Stimulated activated CD8-positive, alpha-beta memory T cell treated with anti-CD3 and anti-CD28 coated beads, Interleukin-4, amount 100 ng/mL, for 48 hours (primary cell): ENCODE measurements at regions not wholly inside any gene's neighbourhood (a gene's known extent, or its start where the extent isn't known, plus 50 kb on each side); places are given as distances from the start of the nearest gene placed in this dataset.

Experiments used
- DNase-seq: peaks from one replicate; pipeline ENCODE4 v3.0.0-alpha.2; 2020

DNA sequence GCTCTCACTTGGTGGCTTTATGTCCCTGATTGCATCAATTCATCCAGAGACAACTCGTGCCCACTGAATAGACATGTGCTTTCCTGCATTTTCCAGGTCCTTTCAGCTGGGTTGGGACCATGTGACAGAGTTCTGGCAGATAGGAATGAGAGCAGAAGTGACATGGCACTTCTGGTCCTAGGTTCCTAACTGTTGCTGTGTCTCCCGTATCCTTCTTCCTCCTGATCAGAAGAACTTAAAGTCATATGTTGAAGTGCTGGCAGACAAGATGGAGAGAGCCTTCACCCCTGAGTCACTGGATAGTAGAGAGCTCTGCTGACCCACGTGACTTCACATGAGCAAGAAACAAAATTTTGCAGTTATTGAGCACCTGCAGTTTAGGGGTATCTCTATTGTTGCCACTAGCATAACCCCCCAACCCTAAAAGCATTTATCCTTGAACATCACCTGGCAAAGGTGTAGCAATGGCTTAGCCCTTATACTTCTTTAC lies 80.0 kb downstream of the NREP start:
- no peak for DNase-seq

DNA sequence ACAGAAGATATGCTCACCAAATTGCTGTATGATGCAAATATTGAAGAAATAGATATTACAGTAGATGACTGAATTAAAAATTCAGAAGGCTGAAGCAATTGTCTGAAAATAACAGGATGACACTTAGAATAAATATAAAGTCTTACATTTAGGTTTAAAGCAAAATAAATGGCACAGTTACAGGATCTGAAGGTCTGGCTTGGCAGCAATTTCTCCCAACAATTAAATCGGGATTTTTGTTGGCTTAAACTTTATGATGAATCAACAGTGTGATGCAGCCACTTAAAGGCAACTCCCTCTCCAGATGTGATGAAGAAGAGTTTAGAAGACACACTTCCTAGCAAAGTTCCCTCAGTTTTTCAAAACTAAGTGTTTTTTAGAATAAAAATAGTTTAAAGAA lies 80.5 kb downstream of the NREP start:
- no peak for DNase-seq

DNA sequence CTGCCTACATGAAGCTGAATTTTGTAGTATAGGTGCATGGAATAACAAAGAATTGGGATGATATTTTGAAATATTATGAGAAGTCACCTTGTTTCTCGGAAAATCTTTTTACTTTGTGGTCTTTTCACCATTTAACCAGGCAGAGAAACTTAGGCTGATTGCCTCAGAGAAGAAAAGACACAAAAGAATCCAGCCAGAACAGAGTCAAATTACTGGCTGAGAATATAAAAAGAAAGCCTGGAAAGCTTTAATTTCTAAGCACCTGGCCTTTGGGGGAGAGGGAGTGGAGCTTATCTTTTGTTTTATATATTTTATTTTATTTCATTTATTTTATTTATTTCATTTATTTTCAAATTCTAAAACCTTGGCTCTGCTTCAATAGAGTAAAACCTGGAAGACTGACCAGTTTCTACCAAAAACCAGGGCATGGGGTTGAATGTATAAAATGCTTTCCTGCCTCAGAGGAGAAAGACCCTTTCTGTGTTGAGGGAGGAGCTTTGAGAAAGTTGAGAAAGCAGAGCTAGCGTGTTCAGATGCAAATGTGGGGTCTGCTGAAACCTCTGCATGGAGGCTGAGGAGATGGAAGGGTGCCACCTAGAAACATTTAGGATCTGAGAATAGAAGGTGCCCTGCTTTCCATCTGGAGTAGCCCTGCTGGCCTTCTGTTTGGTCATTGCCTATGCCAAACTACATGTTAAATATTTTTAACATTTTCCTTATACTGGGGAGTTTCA lies 81.6 kb downstream of the NREP start:
- DNase-seq = no peak

DNA sequence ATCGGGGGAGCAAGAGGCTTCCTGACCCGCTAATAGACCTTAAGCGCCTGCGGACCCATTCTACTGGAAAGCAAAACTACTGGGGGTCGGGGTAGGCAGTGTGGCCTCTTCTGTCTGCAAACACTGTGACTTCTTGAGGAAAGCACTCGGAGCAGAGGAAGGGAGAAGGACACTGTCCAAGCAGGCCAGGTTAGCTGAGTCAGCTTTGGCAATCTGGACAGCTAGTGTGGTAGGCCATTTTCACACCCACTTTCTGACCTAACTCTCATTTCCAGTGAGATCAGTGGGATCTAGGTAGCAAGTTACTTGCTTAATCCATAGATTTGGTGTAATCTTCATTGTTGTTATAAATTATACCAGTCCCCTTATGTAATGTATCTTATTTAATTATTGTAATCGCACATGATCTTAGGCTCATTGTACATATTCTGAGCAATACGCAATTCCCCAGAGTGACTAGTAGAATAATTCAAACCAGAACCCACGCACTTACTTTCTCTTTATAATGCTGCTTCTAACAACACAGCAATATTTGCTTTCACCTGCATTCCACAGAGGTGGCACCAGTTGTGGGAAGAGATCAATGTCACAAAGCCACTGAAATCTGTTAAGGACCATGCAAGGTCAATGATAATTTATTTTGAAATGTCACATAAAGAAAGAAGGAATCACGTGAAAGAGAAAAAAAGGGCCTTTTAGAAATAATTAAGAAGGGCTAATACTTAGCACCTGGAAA lies 82.9 kb downstream of the NREP start:
- no peak for DNase-seq

DNA sequence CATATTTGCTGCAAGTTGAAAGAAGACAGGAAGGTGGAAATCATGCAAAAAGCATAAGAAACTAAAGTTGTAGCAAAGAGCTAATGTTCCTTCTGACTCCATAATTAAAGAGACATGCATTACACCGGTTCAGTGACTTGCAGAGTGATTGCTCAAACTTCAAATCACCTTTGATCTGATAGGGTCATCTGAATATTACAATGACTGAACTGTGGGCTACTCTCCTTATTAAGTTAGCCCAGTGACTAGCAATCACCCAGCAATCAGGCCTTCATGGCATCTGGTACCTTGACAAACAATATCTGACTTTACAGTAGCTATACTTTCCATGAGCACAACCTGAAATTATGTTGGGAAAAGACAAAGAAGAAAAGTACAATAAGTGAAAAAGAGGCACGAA lies 84.9 kb downstream of the NREP start:
- DNase-seq = no peak

DNA sequence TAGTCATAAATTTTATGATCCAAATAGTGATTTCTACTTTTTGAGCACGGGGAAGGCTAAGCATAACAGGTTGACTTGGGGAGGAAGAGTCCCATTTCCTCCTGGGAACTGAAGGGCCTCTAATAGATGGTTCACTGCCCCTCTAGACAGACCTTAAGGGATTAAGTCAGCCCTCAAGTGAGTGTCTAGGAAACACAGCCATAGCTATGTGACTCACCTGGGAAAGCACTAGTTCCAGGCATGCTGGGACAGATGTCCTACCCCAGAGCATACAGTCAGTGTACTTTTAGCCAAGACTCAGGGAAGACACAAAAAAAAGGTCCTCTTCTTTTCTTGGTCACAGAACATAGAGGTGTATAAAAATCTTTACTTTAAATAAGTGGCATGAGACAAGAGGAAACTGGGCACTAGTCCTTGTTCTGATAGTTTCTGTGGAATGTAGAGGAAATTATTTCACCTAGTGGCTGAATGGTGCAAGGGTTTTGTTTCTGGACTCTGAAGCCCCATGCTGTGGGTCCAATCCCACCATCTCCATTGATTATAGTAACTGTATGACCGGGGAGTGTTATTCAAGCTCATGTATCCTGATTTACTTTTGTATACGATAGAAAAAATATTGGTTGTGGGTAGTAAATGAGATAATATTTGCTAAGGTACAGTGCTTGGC lies 86.0 kb downstream of the NREP start:
- DNase-seq = no peak

DNA sequence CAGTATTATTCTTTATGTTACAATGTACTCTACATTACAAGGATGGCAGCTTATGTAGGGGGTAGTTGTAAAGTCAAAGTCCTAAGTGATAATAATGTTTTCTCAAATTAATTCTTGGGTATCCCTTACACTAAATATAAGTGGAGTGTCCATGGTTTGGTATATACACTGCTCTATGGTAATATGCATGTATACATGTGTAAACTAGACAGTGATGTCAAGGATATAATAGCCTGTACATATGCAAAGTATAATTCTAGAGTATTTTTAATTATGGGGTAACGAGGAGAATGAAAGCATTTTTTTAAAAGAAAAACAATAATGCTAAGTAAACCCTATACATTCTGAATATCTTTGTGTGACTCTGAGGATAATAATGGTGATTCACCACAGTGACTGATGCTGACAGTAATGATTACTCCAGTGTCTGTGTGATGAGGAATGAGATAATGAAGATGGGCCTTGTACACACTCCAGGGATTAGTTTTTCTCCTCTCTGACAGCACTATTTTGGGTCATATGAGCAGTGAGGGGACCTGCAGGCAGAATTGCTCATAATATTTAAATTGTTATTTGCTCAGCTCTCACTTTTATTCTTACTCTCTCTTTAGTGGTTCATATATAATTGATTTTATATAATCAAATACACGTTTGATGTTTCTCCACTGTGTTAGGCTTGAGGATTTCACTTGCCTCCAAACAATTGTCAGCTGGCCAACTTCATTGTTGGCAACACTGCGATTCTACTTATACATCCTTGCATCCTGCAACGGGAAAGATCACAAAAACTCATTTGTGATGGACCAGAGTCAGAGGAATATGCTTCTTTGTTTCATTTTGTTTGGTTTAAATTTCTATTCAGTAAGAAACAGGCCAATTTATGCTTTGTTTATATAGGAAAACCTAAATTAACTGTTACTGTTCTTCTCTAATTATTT lies 88.2 kb downstream of the NREP start:
- no peak for DNase-seq

DNA sequence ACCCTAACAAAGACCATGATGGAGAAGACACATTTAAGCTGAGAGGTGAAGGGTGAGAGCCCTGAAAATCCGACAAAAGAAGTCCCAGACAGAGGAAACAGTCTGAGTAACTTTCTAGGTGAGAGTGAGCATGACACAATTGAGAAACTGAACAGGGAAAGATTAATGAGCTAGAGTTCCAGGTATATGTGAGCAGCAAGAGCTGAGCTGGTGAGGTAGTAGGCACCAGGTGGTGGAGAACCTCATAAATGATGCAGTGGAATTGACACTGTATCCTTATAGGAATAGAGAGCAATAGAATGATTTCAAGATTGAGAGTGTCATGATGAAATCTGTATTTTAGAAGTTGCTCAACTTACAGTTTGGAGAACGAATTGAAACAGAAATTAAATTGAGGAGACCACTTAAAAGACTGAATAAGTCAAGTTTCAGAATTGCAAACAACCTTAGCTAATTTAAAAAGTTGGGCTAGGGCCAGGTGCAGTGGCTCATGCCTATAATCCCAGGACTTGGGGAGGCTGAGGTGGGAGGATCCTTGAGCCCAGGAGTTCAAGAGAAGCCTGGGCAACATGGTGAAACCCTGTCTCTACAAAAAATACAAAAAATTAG lies 89.8 kb downstream of the NREP start:
- DNase-seq = no peak

DNA sequence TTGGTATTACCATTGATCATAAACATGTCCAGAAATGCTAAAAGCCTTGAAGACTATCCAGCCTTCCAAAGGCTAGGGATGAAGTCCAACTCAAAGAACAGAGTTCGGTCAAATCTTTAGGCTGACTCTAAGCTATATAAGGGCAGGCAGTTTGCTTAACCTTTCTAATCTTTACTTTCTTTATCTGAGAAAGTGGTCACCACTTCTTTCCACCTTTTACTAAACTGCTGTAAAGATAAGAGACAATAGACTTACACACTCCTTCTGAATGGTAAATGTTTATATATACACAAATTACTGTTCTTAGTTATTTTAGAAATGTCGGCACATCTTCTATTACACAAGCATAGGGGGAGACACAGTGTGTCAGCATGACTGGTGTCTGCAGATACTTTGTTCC lies 100.4 kb downstream of the NREP start:
- DNase-seq = no peak

DNA sequence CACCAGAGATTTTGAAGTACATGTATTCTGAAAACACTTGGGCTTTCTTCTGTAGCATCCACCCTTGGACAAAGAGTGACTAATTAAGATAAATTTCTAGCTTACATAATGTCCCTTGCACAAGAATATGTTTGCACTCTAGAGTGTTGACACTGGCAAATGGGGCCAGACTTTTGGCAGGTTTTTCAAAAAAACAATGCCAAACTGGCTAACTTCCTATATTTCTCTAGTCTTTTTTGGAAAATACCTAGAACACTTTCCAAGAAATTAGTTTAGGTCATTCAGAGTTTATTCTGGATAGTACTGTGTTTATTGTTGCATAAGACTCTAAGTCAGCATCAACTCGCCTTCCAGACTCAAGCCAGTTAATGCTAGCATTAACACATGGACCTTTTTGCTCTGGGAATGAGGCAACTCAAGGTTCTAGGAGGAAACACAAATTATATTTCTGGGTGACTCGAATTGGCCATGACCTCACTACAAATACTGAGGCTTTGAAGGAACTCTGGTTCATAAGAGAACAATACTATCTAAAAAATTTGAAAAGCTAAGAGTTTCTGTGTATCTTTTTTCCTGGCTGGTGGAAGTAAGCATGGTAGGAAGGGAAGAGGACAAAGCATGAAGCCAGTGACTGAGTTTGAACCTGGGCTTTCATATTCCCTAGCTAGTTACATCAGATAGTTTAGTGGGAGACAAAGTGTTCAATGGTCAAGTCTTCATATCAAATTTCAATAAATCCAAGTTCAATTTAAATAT lies 101.6 kb downstream of the NREP start:
- DNase-seq = no peak

DNA sequence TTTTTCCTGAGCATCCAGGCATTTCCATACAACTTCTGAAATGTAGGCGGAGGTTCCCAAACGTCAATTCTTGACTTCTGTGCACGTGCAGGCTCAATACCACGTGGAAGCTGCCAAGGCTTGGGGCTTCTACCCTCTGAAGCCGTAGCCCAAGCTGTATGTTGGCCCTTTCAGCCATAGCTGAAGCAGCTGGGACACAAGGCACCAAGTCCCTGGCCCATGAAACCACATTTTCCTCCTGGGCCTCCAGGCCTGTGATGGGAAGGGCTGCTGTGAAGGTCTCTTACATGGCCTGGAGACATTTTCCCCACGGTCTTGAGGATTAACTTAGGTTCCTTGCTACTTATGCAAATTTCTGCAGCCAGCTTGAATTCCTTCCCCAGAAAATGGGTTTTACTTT lies 103.6 kb downstream of the NREP start:
- DNase-seq = no peak

DNA sequence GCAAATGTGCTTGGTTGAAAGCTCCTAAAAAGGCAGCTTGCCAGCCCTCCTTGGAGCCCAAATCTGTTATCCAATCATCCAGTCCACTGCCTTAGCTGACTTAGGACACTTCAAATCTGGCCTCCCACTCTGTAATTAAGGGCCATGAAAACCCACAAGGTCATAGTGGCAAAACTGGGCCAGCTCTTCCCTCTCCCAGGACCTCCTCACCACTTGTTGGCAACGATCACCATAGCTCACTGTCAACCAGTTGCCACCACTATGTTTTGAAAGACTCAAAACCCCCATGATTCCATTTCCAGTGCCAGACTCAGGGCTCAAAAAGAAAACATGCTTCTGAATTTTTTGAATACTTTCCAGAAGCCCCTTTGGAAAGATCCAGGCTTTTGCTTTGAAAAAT lies 107.5 kb downstream of the NREP start:
- DNase-seq = no peak

DNA sequence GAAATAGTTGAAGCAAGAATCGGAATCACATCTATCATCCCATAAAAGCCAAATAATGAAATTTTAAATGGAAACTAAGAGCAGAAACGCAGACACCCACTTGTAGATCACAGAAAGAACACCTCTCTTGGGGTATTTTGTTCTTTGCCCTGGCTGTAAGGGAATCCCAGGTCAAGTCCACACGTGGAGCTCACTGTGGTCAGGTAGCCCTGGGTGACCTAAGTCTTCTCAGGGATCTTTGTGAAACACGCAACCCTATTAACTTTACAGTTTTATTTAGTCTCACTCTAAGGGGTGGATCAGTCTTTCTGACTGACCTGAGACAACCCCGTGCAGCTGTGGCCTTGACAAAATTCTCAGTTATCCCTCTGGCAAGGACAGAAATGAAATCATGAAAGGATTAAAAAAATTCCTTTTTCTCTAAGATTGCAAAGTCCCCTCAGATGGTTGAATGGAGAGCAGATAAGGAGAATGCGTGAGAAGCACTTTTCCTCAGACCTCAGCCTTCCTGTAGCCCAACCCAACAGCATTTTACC lies 111.6 kb downstream of the NREP start:
- no peak for DNase-seq

DNA sequence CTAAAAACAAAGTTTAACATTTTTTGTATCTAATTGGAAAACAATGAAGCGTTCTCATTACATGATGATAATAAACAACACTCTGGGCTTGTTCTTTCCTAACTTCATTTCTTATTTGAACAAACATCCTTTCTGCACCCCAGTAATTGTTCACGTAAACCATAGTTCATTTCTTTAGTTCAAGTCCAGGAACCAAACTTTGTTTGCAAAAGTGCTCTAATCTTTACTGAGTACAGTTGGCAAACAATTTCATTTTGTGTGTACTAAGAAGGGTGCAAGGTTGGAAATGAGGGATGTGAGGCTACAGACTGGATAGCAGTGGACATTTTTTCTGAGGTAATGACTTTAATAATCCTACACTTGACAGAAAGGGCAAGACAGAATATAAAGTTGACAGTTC lies 113.5 kb downstream of the NREP start:
- DNase-seq = no peak

DNA sequence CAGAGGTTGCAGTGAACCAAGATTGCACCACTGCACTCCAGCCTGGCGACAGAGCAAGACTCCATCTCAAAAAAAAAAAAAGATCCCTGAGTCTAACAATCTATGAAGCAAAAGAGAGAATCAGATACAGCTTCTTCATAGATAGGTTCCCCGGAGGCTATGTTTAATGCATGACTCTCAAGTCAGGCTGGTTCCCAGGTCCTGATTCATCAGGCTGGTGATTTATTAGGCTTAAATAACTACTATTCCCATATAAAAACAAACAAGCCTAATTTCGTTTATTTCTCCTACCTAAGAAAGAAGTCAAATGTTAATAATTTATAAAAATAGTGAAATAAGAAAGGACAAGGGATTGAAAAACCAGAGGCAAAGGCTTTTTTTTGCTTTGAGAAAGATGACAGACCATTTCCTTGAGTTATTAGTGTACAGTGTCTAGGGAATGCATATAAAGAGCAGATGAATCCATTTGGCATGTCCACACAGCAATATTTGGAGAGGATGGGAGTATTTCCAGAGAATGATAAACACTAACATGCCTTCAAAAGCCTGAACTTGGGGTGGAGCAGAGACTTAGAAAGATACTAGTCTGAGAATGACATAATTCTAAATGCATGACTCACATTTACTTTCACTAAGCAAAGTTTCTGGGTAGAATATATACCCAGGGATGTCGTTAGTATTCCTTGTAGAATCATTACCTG lies 115.3 kb downstream of the NREP start:
- DNase-seq = no peak

DNA sequence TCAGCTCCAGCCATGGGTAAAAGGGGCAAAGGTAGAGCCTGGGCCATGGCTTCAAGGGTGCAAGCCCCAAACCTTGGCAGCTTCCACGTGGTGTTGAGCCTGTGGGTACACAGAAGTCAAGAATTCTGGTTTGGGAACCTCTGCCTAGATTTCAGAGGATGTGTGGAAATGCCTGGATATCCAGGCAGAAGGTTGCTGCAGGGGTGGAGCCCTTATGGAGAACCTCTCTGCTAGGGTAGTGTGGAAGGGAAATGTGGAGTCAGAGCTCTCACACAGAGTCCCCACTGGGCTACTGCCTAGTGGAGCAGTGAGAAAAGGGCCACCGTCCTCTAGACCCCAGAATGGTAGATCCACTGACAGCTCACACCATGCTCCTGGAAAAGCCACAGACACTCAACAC lies 117.1 kb downstream of the NREP start:
- no peak for DNase-seq

DNA sequence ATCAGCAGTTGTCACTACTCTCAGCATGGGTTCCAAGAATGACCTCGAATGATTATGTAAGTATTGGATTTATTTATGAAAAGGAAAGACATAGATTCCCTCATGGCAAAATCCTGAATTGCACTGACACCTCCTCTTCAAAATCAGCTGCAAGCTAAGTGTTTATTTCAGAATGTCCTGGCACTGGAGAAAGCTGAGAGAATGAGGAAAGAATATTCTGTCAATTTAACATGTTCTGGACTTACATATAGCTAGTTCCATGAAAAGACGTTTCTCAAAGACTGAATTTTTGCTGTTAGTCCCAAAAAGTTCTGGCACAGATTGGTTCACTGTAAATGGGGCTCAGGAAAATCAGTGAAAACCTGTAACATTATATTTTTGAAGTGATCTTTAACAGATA lies 120.3 kb downstream of the NREP start:
- no peak for DNase-seq

DNA sequence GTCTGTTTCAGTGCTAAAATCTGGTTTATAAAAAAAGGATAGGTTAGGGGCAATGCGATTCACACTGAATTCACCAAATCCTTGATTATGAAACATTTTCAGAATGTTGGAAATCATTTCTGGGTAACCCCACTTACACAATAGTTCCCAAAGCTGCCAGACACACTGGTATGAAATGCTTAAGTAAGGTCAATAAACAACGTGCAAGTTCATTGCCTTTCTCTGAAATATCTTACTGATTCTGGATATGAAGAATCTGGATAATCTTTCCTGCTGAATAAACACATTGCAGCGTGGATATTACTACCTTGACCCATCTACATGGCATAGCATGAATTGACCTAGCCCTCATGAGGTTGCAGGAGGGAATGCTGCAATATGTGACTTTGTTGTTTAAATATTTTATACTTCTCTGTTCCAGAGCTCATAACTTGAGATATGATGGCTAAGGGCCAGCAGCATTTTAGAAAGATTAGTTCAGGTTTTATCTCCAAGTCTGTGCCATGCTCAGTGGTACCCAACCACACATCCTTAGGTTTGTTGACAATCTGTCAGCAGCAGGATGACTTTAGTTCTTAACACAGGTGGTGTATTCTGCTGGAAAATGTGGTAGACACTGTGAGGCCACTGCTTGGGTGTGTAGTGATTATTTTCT lies 121.0 kb downstream of the NREP start:
- DNase-seq = no peak

DNA sequence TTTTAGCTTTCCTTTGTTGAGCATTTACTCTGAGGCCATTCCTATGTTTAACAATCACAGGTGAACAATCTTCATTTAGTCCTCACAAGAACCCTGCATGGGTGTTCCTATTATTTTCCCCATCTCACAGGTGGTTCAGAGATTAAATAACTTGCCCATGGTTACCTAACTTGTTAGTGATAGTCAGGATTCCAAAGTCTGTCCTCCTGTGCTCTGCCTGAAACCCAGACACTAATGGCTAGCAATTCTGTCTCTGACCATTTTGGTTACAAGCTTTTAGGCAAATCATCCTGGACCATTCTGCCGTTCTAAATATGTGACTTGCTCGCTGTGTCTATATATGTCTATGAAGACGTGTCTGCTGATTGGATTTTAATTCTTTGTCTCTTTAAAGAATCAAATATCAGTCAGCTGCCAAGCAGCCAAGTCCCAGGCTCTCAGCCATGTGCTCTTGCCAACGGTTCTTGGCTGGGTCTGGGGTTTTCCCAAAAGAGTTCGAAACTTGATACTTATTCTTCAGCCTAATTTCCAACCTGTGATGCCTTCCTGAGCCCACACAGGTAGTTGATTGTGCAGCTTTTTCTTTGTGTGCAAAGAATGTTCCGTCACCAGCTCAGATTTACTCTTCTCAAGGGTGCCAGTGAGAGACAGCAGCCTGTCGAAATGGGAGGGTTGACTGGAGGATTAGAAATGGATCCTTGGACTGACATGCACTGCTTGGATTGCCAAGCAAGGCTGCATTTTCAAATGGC lies 121.7 kb downstream of the NREP start:
- DNase-seq = no peak
